SK-N-SH (cell line): ENCODE measurements at regions not wholly inside any gene's neighbourhood (a gene's known extent, or its start where the extent isn't known, plus 50 kb on each side); places are given as distances from the start of the nearest gene placed in this dataset.

Experiments
- CTCF ChIA-PET: fragments of 300-600, 350-600 bp; formaldehyde crosslinking; extraction: SDS; loops from one replicate; lab custom pipeline; 2021; lab: Yijun Ruan, JAX
- POLR2A ChIA-PET: fragments of 350-600 bp; sonication (Branson Sonifier 250); formaldehyde crosslinking; extraction: SDS; loops from one replicate; lab custom pipeline; 2020; ENCODE audit warnings: antibody characterized with exemption, inconsistent platforms; lab: Yijun Ruan, JAX
- DNase-seq: peaks from one replicate; pipeline ENCODE4 v3.0.0; 2012
- H2AFZ ChIP-seq: fragments of 200-600 bp; sonication (generic); 2 replicates; pipeline ENCODE4 v1.8.1; 2016; ENCODE audit warnings: antibody characterized with exemption, mild to moderate bottlenecking, low read depth
- H3F3A ChIP-seq: fragments of 200-600 bp; sonication (generic); replicated peaks from 2 replicates; pipeline ENCODE3; 2016; ENCODE audit warnings: antibody characterized with exemption, mild to moderate bottlenecking; ENCODE audit not compliant: insufficient read depth
- H3K27ac ChIP-seq, 2 experiments: fragments of 200-500 bp in 1 of 2; fragments of 200-600 bp in 1 of 2; sonication (Bioruptor generic) in 1 of 2; sonication (generic), shearing (Covaris generic) in 1 of 2; 2 replicates each; pipeline versions ENCODE4 v1.5.1 to v1.6.1; 2014 to 2016; ENCODE audit warnings: low read depth in 2 of 2, inconsistent platforms in 1 of 2, low read length in 1 of 2, mild to moderate bottlenecking in 1 of 2, mixed read lengths in 1 of 2
- H3K27me3 ChIP-seq: fragments of 200-600 bp; sonication (generic), shearing (Covaris generic); 2 replicates; pipeline ENCODE4 v1.6.1; 2016; ENCODE audit warnings: mixed run types; ENCODE audit not compliant: insufficient read depth
- H3K36me3 ChIP-seq, 2 experiments: fragments of 200-500 bp in 1 of 2; fragments of 200-600 bp in 1 of 2; sonication (Bioruptor generic) in 1 of 2; sonication (generic) in 1 of 2; replicated peaks in 1 of 2; 2 replicates each; pipeline versions ENCODE3 to v1.5.1; 2014 to 2016; ENCODE audit warnings: low read length in 1 of 2, mild to moderate bottlenecking in 1 of 2; ENCODE audit not compliant: insufficient read depth in 2 of 2, control insufficient read depth in 1 of 2
- H3K4me1 ChIP-seq, 2 experiments: fragments of 200-500 bp in 1 of 2; fragments of 200-600 bp in 1 of 2; sonication (Bioruptor generic) in 1 of 2; sonication (generic), shearing (Covaris generic) in 1 of 2; 2 replicates each; pipeline versions ENCODE4 v1.5.1 to v1.6.1; 2014 to 2016; ENCODE audit warnings: low read depth in 1 of 2, low read length in 1 of 2, mixed run types in 1 of 2; ENCODE audit not compliant: insufficient read depth in 2 of 2, control insufficient read depth in 1 of 2
- H3K4me2 ChIP-seq: fragments of 200-600 bp; sonication (generic), shearing (Covaris generic); 2 replicates; pipeline ENCODE4 v1.6.1; 2017; ENCODE audit warnings: mixed run types
- H3K4me3 ChIP-seq, 2 experiments: fragments of 200-500 bp in 1 of 2; fragments of 200-600 bp in 1 of 2; sonication (Bioruptor generic) in 1 of 2; sonication (generic), shearing (Covaris generic) in 1 of 2; 2 replicates each; pipeline versions ENCODE4 v1.5.1 to v1.8.1; 2014 to 2016; ENCODE audit warnings: low read depth in 2 of 2, inconsistent platforms in 1 of 2, low read length in 1 of 2, mild to moderate bottlenecking in 1 of 2, mixed read lengths in 1 of 2, moderate library complexity in 1 of 2
- H3K79me2 ChIP-seq: fragments of 200-600 bp; sonication (generic); 2 replicates; pipeline ENCODE4 v1.8.1; 2017; ENCODE audit warnings: mild to moderate bottlenecking; ENCODE audit not compliant: insufficient read depth
- H3K9ac ChIP-seq: fragments of 200-600 bp; sonication (generic); 2 replicates; pipeline ENCODE4 v1.6.1; 2017; ENCODE audit warnings: mixed run types
- H3K9me2 ChIP-seq: fragments of 200-600 bp; sonication (generic); 2 replicates; pipeline ENCODE4 v1.6.1; 2017; ENCODE audit warnings: mixed run types
- H3K9me3 ChIP-seq: fragments of 200-600 bp; sonication (generic); 2 replicates; pipeline ENCODE4 v1.6.1; 2017; ENCODE audit warnings: mixed run types, mild to moderate bottlenecking, moderate library complexity
- H4K20me1 ChIP-seq: fragments of 200-600 bp; sonication (generic); 2 replicates; pipeline ENCODE4 v1.6.1; 2017; ENCODE audit warnings: mild to moderate bottlenecking, mixed run types; ENCODE audit not compliant: insufficient read depth
- CHD2 ChIP-seq: fragments of 150-350 bp; IDR thresholded peaks from 2 replicates; pipeline ENCODE4 v1.6.1; 2018; ENCODE audit warnings: low read length; ENCODE audit not compliant: partially characterized antibody
- ELF1 ChIP-seq: IDR thresholded peaks from 2 replicates; pipeline ENCODE4 v1.4.0; 2012
- EP300 ChIP-seq, 2 experiments: IDR thresholded peaks; 2 replicates each; pipeline versions ENCODE4 v1.4.0 to v1.6.1; 2012; ENCODE audit warnings: borderline replicate concordance in 1 of 2, low read depth in 1 of 2, low read length in 1 of 2
- EZH2phosphoT487 ChIP-seq: fragments of 200-600 bp; sonication (generic); IDR thresholded peaks from 2 replicates; pipeline ENCODE4 v1.6.1; 2017; ENCODE audit warnings: low read depth, mixed run types, mild to moderate bottlenecking, antibody characterized with exemption, moderate library complexity, borderline replicate concordance
- FOSL2 ChIP-seq: IDR thresholded peaks from 2 replicates; pipeline ENCODE4 v1.4.0; 2012; ENCODE audit warnings: low read depth, mild to moderate bottlenecking, moderate library complexity, borderline replicate concordance
- FOXJ3 ChIP-seq: sonication (generic); formaldehyde crosslinking; IDR thresholded peaks from 2 replicates; pipeline ENCODE4 v1.5.1; 2020; ENCODE audit warnings: mild to moderate bottlenecking, missing genetic modification reagents
- FOXM1 ChIP-seq: IDR thresholded peaks from 2 replicates; pipeline ENCODE4 v1.4.0; 2012; ENCODE audit warnings: low read depth, mild to moderate bottlenecking
- GABPA ChIP-seq: IDR thresholded peaks from 2 replicates; pipeline ENCODE4 v1.4.0; 2012; ENCODE audit warnings: low read depth, mild to moderate bottlenecking
- GATA2 ChIP-seq: sonication (generic); formaldehyde crosslinking; IDR thresholded peaks from 2 replicates; pipeline ENCODE4 v1.5.0; 2020; ENCODE audit warnings: mild to moderate bottlenecking, missing genetic modification reagents
- MAX ChIP-seq: IDR thresholded peaks from 2 replicates; pipeline ENCODE4 v1.4.0; 2012; ENCODE audit warnings: low read depth
- MEF2A ChIP-seq: IDR thresholded peaks from 2 replicates; pipeline ENCODE4 v1.4.0; 2012; ENCODE audit warnings: low read depth, borderline replicate concordance
- MXI1 ChIP-seq: IDR thresholded peaks from 2 replicates; pipeline ENCODE4 v1.6.1; 2012; ENCODE audit warnings: mild to moderate bottlenecking, low read depth, low read length, improper control_type of control experiment
- NFIC ChIP-seq: IDR thresholded peaks from 2 replicates; pipeline ENCODE4 v1.4.0; 2012; ENCODE audit warnings: borderline replicate concordance
- PBX3 ChIP-seq: IDR thresholded peaks from 2 replicates; pipeline ENCODE4; 2012
- RAD21 ChIP-seq: IDR thresholded peaks from 2 replicates; pipeline ENCODE4 v1.6.1; 2012; ENCODE audit warnings: mild to moderate bottlenecking, low read length
- RCOR1 ChIP-seq: fragments of 150-350 bp; IDR thresholded peaks from 2 replicates; pipeline ENCODE4 v1.6.1; 2017; ENCODE audit warnings: antibody characterized with exemption, low read length
- RFX5 ChIP-seq: IDR thresholded peaks from 2 replicates; pipeline ENCODE4 v1.6.1; 2012; ENCODE audit warnings: mild to moderate bottlenecking, improper control_type of control experiment, low read length
- RXRA ChIP-seq: IDR thresholded peaks from 2 replicates; pipeline ENCODE4 v1.4.0; 2012; ENCODE audit warnings: low read depth, mild to moderate bottlenecking, borderline replicate concordance
- SMC3 ChIP-seq: IDR thresholded peaks from 2 replicates; pipeline ENCODE4 v1.6.1; 2012; ENCODE audit warnings: low read depth, low read length, improper control_type of control experiment
- TCF12 ChIP-seq: IDR thresholded peaks from 2 replicates; pipeline ENCODE4 v1.4.0; 2012
- WGBS: methylation state at CpG from one replicate; pipeline ENCODE4 v1.1.6; 2017; ENCODE audit warnings: low lambda C conversion rate; 5-methylcytosine and 5-hydroxymethylcytosine counted together
- TF ChIP-seq, protein P1 (sequence below): fragments of 150-350 bp; IDR thresholded peaks from 2 replicates; pipeline ENCODE4 v1.6.1; 2016; ENCODE audit warnings: mild to moderate bottlenecking, low read depth, low read length
- TF ChIP-seq, protein P2 (sequence below): fragments of 150-350 bp; IDR thresholded peaks from 2 replicates; pipeline ENCODE4 v1.6.1; 2017; ENCODE audit warnings: antibody characterized with exemption, low read length, low read depth, borderline replicate concordance

GRCh38 chr3:40790746-40791145 is 266.0 kb downstream of the ZNF621 start (continued):
- TF ChIP-seq RXRA (no peak), EZH2phosphoT487 (no peak), GATA2 (CRISPR knock-in tag) (no peak), EP300 (IDR thresholded peaks at IDR 0.05; ENCODE audit: borderline replicate concordance in 1 of 2, low read depth in 1 of 2, low read length in 1 of 2) (no peak), RCOR1 (no peak), ELF1 (no peak), TCF12 (no peak), NFIC (no peak)

DNA sequence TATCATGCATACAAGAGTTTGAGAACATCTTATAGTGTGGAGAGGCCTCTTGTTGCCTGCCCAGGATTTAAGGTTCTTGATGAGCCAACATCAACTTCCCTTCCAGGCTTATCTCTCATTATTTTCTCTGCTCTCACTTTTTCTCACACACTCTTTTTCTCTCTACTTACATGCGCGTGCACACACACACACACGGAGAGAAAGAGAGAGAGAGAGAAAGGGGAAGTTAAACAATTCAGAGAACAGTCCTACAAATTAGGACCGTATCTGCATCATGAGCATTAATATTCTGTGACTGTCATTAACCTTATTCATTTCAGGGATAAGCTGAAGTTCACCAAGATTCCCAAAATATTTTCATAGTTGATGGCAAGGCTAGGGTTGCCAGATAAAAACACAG is 269.0 kb downstream of the ZNF621 start:
- Histone ChIP-seq H3K4me1 (no peaks in the 10 kb centered on the region), H3K4me2 (no peak overlapping the region), H3K27ac (no peak overlapping the region), H3K27me3 (no peaks in the 10 kb centered on the region), H4K20me1 (no peaks in the 10 kb centered on the region), H3K4me3 (no peak overlapping the region), H3K9me3 (no peaks in the 10 kb centered on the region), H3F3A (no peaks in the 10 kb centered on the region), H2AFZ (no peak overlapping the region), H3K36me3 (no peaks in the 10 kb centered on the region), H3K9me2 (no peaks in the 10 kb centered on the region), H3K79me2 (no peaks in the 10 kb centered on the region), H3K9ac (no peak overlapping the region)
- ChIA-PET CTCF (interaction anchor here (0.7 kb wide), 1 partner anchor 11 kb away, joined by 3 read pairs; no protein-coding TSS in a partner anchor), POLR2A (no interaction called here)
- WGBS, result 56% methylated on average over 4 of the region's 4 CpGs
- TF ChIP-seq MAX (no peak), FOSL2 (no peak), EP300 (IDR thresholded peaks at IDR 0.05; ENCODE audit: borderline replicate concordance in 1 of 2, low read depth in 1 of 2, low read length in 1 of 2) (no peak), SMC3 (no peak), NFIC (no peak), TCF12 (no peak), RAD21 (no peak), CHD2 (no peak), FOXJ3 (CRISPR knock-in tag) (no peak)
- TF ChIP-seq, protein P1, sequence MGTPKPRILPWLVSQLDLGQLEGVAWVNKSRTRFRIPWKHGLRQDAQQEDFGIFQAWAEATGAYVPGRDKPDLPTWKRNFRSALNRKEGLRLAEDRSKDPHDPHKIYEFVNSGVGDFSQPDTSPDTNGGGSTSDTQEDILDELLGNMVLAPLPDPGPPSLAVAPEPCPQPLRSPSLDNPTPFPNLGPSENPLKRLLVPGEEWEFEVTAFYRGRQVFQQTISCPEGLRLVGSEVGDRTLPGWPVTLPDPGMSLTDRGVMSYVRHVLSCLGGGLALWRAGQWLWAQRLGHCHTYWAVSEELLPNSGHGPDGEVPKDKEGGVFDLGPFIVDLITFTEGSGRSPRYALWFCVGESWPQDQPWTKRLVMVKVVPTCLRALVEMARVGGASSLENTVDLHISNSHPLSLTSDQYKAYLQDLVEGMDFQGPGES, result no peak
- DNase-seq, result no peak

GRCh38 chr3:40800343-40800742 is 275.6 kb downstream of the ZNF621 start:
- Histone ChIP-seq H3K36me3 (no peaks in the 10 kb centered on the region), H3K27ac (no peak overlapping the region), H3K9me3 (no peaks in the 10 kb centered on the region), H3K27me3 (no peaks in the 10 kb centered on the region), H3F3A (no peaks in the 10 kb centered on the region), H3K9me2 (no peaks in the 10 kb centered on the region), H2AFZ (no peak overlapping the region), H3K4me3 (no peak overlapping the region), H3K9ac (no peak overlapping the region), H4K20me1 (no peaks in the 10 kb centered on the region), H3K79me2 (no peaks in the 10 kb centered on the region), H3K4me2 (no peak overlapping the region), H3K4me1 (no peaks in the 10 kb centered on the region)
- ChIA-PET POLR2A (no interaction called here), CTCF (no interaction called here)
- DNase-seq, result no peak
- TF ChIP-seq PBX3 (no peak), GABPA (no peak), CHD2 (no peak), FOXM1 (no peak), RFX5 (no peak), MXI1 (no peak), MEF2A (no peak), FOSL2 (no peak), MAX (no peak), SMC3 (no peak)
- TF ChIP-seq, protein P2, sequence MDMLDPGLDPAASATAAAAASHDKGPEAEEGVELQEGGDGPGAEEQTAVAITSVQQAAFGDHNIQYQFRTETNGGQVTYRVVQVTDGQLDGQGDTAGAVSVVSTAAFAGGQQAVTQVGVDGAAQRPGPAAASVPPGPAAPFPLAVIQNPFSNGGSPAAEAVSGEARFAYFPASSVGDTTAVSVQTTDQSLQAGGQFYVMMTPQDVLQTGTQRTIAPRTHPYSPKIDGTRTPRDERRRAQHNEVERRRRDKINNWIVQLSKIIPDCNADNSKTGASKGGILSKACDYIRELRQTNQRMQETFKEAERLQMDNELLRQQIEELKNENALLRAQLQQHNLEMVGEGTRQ, result no peak
